SK-N-SH treated with all-trans-retinoic acid at 6 μM for 48 hours (cell line): ENCODE measurements at regions not wholly inside any gene's neighbourhood (a gene's known extent, or its start where the extent isn't known, plus 50 kb on each side); places are given as distances from the start of the nearest gene placed in this dataset.
"Not testable (repeated sequence)": the region's sequence is repeated elsewhere in the genome, so short reads cannot be mapped to it uniquely, and the experiment has no call there.

Source experiments
- ATAC-seq: fragments of 200-7000 bp; cut with Tn5 transposase; 3 replicates; pipeline ENCODE4 v1.9.1; 2020; ENCODE audit warnings: mild to moderate bottlenecking, moderate library complexity
- ARNTL ChIP-seq: fragments of 450-650 bp; formaldehyde crosslinking; IDR thresholded peaks from 2 replicates; pipeline ENCODE4 v1.5.0; 2020; ENCODE audit warnings: low read depth, mild to moderate bottlenecking, moderate library complexity, borderline replicate concordance
- BACH2 ChIP-seq: fragments of 250-450 bp; sonication (Bioruptor Pico); IDR thresholded peaks from 2 replicates; pipeline ENCODE4 v1.9.0; 2021; ENCODE audit warnings: mild to moderate bottlenecking, borderline replicate concordance
- CSDC2 ChIP-seq: fragments of 250-450 bp; sonication (Bioruptor Pico); IDR thresholded peaks from 2 replicates; pipeline ENCODE4 v1.5.0; 2020; ENCODE audit warnings: mild to moderate bottlenecking, moderate library complexity
- ESRRG ChIP-seq: fragments of 250-450 bp; sonication (Bioruptor Pico); IDR thresholded peaks from 2 replicates; pipeline ENCODE4 v1.6.1; 2021; ENCODE audit warnings: mild to moderate bottlenecking
- PPARA ChIP-seq: fragments of 250-450 bp; sonication (Bioruptor Pico); IDR thresholded peaks from 2 replicates; pipeline ENCODE4 v1.5.0; 2020; ENCODE audit warnings: mild to moderate bottlenecking, borderline replicate concordance
- SNAI2 ChIP-seq: fragments of 250-450 bp; sonication (Bioruptor Pico); IDR thresholded peaks from 2 replicates; pipeline ENCODE4 v1.5.0; 2020; ENCODE audit warnings: mild to moderate bottlenecking, moderate library complexity
- TCF4 ChIP-seq: fragments of 250-450 bp; sonication (Bioruptor Pico); IDR thresholded peaks from 2 replicates; pipeline ENCODE4 v1.8.0; 2021; ENCODE audit warnings: mild to moderate bottlenecking, moderate library complexity, borderline replicate concordance
- TOX ChIP-seq: fragments of 250-450 bp; sonication (Bioruptor Pico); IDR thresholded peaks from 2 replicates; pipeline ENCODE4 v1.8.0; 2021; ENCODE audit warnings: mild to moderate bottlenecking, moderate library complexity, borderline replicate concordance
- ZC3H10 ChIP-seq: fragments of 250-450 bp; sonication (Bioruptor Pico); IDR thresholded peaks from 2 replicates; pipeline ENCODE4 v1.5.1; 2021; ENCODE audit warnings: mild to moderate bottlenecking, moderate library complexity
- ZFP3 ChIP-seq: fragments of 250-450 bp; sonication (Bioruptor Pico); IDR thresholded peaks from 2 replicates; pipeline ENCODE4 v1.5.0; 2020; ENCODE audit warnings: mild to moderate bottlenecking, moderate library complexity
- ZFP30 ChIP-seq: fragments of 450-650 bp; formaldehyde crosslinking; IDR thresholded peaks from 2 replicates; pipeline ENCODE4 v1.5.0; 2022; ENCODE audit warnings: mild to moderate bottlenecking, moderate library complexity
- ZNF565 ChIP-seq: fragments of 450-650 bp; formaldehyde crosslinking; conservative IDR thresholded peaks from 2 replicates; pipeline ENCODE4 v1.5.0; 2020; ENCODE audit warnings: low read depth, mild to moderate bottlenecking, moderate library complexity
- ZNF70 ChIP-seq: fragments of 450-650 bp; formaldehyde crosslinking; IDR thresholded peaks from 2 replicates; pipeline ENCODE4 v1.5.0; 2020; ENCODE audit warnings: mild to moderate bottlenecking, moderate library complexity
- ZNF8 ChIP-seq: fragments of 450-650 bp; formaldehyde crosslinking; IDR thresholded peaks from 2 replicates; pipeline ENCODE4 v1.5.0; 2020; ENCODE audit warnings: mild to moderate bottlenecking, moderate library complexity
- TF ChIP-seq, protein P1 (sequence below): fragments of 250-450 bp; sonication (Bioruptor Pico); IDR thresholded peaks from 2 replicates; pipeline ENCODE4 v1.8.0; 2020; ENCODE audit warnings: mild to moderate bottlenecking, moderate library complexity, borderline replicate concordance
- TF ChIP-seq, protein P2 (sequence below): fragments of 250-450 bp; sonication (Bioruptor Pico); IDR thresholded peaks from 2 replicates; pipeline ENCODE4 v1.5.1; 2021; ENCODE audit warnings: mild to moderate bottlenecking, moderate library complexity
- TF ChIP-seq, protein P3 (sequence below): fragments of 250-450 bp; sonication (Bioruptor Pico); IDR thresholded peaks from 2 replicates; pipeline ENCODE4 v1.5.0; 2020; ENCODE audit warnings: mild to moderate bottlenecking, moderate library complexity
- TF ChIP-seq, protein P4 (sequence below): fragments of 250-450 bp; sonication (Bioruptor Pico); IDR thresholded peaks from 2 replicates; pipeline ENCODE4 v1.8.0; 2021; ENCODE audit warnings: low read depth, mild to moderate bottlenecking, moderate library complexity, borderline replicate concordance

DNA sequence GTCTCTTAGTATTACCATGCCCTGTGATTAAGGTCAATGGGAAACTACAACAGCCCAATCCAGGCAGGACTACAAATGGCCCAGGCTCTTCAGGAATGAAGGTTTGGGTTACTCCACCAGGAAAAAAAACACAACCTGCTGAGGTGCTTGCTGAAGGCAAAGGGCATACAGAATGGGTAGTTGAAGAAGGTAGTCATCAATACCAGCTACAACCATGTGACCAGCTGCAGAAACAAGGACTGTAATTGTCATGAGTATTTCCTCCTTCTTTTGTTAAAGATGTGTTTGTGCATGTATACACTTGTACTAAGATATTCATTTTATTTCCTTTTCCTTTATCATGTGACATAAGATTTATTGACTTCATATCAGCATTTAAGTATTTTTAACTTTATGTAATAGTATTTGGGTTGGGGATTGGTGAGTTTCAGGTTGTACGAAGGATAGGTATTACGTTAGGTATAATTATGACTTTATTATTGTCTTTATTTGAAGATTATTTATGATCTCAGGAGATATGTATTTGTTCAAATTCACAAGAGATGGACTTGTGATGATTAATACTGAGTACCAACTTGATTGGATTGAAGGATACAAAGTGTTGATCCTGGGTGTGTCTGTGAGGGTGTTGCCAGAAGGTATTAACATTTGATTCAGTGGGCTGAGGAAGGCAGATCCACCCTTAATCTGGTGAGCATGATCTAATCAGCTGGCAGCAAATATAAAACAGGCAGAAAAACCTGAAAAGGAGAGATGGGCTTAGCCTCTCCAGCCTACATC, 256.0 kb upstream of the ATXN7L3B start:
- ATAC-seq: not testable (repeated sequence)

DNA sequence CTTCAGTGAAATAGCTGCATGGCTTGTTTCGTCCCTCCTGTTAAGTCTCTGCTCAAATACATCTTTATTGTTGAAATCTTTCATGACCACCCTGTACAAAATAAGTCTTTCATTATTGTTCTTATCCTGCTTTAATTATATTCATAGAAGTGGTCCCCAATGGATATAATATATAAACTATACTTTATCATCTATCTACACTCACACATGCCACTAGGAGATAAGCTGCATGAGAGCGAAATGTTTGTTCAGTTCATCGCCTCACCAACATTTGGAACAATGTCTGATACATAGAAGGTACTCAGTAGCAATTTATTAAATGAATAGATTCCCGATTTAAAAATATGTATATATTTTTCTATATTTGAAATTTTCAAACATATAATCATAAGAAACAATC, 254.0 kb upstream of the ATXN7L3B start:
- TF ChIP-seq PPARA (CRISPR knock-in tag) (no peak), TCF4 (CRISPR knock-in tag) (no peak), TOX (CRISPR knock-in tag) (no peak), ZC3H10 (CRISPR knock-in tag) (no peak), ZFP30 (CRISPR knock-in tag) (no peak), BACH2 (CRISPR knock-in tag) (no peak), ZFP3 (CRISPR knock-in tag) (no peak), ZNF565 (CRISPR knock-in tag) (no peak), ARNTL (CRISPR knock-in tag) (no peak), CSDC2 (CRISPR knock-in tag) (no peak), ZNF8 (CRISPR knock-in tag) (no peak), SNAI2 (CRISPR knock-in tag) (no peak)
- TF ChIP-seq, protein P1, sequence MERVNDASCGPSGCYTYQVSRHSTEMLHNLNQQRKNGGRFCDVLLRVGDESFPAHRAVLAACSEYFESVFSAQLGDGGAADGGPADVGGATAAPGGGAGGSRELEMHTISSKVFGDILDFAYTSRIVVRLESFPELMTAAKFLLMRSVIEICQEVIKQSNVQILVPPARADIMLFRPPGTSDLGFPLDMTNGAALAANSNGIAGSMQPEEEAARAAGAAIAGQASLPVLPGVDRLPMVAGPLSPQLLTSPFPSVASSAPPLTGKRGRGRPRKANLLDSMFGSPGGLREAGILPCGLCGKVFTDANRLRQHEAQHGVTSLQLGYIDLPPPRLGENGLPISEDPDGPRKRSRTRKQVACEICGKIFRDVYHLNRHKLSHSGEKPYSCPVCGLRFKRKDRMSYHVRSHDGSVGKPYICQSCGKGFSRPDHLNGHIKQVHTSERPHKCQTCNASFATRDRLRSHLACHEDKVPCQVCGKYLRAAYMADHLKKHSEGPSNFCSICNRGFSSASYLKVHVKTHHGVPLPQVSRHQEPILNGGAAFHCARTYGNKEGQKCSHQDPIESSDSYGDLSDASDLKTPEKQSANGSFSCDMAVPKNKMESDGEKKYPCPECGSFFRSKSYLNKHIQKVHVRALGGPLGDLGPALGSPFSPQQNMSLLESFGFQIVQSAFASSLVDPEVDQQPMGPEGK (CRISPR knock-in tag): no peak
- TF ChIP-seq, protein P2, sequence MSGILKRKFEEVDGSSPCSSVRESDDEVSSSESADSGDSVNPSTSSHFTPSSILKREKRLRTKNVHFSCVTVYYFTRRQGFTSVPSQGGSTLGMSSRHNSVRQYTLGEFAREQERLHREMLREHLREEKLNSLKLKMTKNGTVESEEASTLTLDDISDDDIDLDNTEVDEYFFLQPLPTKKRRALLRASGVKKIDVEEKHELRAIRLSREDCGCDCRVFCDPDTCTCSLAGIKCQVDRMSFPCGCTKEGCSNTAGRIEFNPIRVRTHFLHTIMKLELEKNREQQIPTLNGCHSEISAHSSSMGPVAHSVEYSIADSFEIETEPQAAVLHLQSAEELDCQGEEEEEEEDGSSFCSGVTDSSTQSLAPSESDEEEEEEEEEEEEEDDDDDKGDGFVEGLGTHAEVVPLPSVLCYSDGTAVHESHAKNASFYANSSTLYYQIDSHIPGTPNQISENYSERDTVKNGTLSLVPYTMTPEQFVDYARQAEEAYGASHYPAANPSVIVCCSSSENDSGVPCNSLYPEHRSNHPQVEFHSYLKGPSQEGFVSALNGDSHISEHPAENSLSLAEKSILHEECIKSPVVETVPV (CRISPR knock-in tag): no peak
- TF ChIP-seq, protein P3, sequence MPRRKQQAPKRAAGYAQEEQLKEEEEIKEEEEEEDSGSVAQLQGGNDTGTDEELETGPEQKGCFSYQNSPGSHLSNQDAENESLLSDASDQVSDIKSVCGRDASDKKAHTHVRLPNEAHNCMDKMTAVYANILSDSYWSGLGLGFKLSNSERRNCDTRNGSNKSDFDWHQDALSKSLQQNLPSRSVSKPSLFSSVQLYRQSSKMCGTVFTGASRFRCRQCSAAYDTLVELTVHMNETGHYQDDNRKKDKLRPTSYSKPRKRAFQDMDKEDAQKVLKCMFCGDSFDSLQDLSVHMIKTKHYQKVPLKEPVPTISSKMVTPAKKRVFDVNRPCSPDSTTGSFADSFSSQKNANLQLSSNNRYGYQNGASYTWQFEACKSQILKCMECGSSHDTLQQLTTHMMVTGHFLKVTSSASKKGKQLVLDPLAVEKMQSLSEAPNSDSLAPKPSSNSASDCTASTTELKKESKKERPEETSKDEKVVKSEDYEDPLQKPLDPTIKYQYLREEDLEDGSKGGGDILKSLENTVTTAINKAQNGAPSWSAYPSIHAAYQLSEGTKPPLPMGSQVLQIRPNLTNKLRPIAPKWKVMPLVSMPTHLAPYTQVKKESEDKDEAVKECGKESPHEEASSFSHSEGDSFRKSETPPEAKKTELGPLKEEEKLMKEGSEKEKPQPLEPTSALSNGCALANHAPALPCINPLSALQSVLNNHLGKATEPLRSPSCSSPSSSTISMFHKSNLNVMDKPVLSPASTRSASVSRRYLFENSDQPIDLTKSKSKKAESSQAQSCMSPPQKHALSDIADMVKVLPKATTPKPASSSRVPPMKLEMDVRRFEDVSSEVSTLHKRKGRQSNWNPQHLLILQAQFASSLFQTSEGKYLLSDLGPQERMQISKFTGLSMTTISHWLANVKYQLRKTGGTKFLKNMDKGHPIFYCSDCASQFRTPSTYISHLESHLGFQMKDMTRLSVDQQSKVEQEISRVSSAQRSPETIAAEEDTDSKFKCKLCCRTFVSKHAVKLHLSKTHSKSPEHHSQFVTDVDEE: no peak
- ATAC-seq: no peak

DNA sequence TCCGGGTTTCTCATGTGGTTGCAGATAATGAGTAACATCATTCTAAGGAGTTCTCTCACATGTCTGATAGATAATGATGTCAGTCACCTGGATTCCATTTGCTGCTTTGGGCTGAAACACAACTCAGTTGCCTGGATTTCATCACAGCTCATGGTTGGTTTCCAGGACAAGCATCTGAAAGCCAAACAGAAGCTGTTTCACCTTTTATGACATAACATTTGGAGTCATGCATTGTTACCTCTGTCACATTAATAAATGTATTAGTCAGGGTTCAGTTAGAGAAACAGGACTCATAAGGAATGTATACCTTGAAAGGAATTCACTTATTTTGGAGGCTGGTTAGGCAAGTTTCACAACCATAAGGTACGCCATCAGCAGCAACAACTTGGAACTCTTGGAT, 251.9 kb upstream of the ATXN7L3B start:
- TF ChIP-seq, protein P4, sequence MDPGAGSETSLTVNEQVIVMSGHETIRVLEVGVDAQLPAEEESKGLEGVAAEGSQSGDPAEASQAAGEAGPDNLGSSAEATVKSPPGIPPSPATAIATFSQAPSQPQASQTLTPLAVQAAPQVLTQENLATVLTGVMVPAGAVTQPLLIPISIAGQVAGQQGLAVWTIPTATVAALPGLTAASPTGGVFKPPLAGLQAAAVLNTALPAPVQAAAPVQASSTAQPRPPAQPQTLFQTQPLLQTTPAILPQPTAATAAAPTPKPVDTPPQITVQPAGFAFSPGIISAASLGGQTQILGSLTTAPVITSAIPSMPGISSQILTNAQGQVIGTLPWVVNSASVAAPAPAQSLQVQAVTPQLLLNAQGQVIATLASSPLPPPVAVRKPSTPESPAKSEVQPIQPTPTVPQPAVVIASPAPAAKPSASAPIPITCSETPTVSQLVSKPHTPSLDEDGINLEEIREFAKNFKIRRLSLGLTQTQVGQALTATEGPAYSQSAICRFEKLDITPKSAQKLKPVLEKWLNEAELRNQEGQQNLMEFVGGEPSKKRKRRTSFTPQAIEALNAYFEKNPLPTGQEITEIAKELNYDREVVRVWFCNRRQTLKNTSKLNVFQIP (CRISPR knock-in tag): no peak
- no peak for ATAC-seq

DNA sequence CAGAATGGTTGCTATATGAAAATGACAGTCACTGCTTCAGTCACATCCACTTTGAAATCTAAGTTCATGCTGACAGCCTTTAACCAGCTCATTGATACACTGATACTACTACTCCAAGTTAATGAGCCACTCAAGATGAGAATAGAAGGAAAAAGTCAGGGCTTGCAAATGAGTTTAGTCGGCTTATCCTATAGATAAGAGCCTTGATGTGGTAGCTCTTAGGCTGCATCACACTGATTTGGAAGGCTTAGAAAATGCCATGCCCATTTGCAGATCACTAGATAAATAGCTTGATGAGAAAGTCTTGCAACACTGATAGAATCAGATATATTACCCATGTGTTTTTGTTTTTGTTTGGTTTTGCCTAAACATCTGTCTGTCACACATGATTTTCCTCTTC, 251.4 kb upstream of the ATXN7L3B start:
- TF ChIP-seq ESRRG (CRISPR knock-in tag) (no peak), TOX (CRISPR knock-in tag) (no peak), ZFP3 (CRISPR knock-in tag) (no peak), ZNF70 (CRISPR knock-in tag) (no peak), ARNTL (CRISPR knock-in tag) (no peak), ZNF8 (CRISPR knock-in tag) (no peak), ZFP30 (CRISPR knock-in tag) (no peak)
- no peak for ATAC-seq
